ENCODE measurements at regions not wholly inside any gene's neighbourhood (a gene's known extent, or its start where the extent isn't known, plus 50 kb on each side); places are given as distances from the start of the nearest gene placed in this dataset.
"Not testable (repeated sequence)": the region's sequence is repeated elsewhere in the genome, so short reads cannot be mapped to it uniquely, and the experiment has no call there.

GRCh38 chr2:16209799-16210198, 269.4 kb downstream of the MYCN start:
- no peak for DNase-seq

DNA sequence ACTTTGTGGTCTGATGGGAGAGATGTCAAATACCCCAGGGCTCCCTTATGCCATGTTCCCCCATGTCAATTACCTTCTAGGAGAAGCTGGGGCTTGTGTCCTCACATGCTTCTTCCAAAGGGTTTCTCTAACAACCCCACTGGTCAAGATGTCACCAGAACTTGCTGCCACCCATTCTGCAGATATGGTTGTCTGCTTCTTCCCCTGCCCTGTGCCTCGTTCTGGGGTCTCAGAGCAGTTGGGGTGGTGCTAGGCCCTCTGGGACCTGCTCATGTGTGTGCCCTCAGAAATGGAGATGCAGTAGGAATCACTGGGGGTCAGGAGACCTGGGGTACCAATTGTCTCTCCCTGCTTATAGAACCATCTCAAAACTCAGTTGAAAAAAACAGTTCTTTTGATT, 268.6 kb downstream of the MYCN start:
- no peak for DNase-seq

GRCh38 chr2:16208241-16208797, 268.0 kb downstream of the MYCN start:
- no peak for DNase-seq

DNA sequence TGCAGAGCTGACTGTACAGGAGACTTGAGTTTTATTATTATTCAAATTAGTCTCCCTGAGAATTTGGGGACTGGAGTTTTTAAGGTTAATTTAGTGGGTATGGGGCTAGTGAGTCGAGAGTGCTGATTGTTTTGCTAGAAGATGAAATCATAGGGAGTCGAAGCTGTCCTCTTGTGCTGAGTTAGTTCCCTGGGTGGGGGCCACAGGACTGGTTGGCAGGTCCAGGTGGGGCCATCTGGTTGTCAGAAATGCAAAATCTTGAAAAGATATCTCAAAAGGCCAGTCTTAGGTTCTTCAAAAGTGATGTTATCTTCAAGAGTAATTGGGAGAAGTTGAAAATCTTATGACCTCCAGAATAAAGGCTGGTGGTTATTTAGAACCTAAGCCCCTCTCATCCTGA, 267.3 kb downstream of the MYCN start:
- no peak for DNase-seq

GRCh38 chr2:16207151-16207550, 266.8 kb downstream of the MYCN start:
- DNase-seq, result no peak

GRCh38 chr2:16206191-16206944, 266.0 kb downstream of the MYCN start:
- no peak for DNase-seq

- DNase-seq, result no peak
Observed at GRCh38 chr2:16205631-16206030, 265.3 kb downstream of the MYCN start.

- no peak for DNase-seq
Observed at GRCh38 chr2:16204886-16205620, 264.7 kb downstream of the MYCN start.

DNA sequence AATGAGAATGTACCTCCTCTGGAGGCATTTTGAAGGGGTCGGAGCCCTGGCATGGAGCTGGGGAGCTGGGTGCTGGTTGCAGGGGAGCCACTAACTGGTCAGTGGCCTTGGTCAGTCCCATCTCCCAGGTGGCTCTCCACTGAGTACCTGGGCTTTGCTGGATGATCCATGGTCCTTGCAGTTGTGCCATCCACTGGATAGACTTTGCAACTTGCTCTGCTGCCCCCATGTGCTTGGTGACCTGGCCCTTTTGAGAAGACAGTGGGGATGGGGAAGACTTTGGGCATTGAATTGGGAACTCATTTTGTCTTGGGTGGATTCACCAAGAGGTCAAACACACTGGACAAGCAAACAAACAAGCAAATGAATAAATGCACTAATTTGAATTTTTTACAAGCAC, 263.9 kb downstream of the MYCN start:
- no peak for DNase-seq

DNA sequence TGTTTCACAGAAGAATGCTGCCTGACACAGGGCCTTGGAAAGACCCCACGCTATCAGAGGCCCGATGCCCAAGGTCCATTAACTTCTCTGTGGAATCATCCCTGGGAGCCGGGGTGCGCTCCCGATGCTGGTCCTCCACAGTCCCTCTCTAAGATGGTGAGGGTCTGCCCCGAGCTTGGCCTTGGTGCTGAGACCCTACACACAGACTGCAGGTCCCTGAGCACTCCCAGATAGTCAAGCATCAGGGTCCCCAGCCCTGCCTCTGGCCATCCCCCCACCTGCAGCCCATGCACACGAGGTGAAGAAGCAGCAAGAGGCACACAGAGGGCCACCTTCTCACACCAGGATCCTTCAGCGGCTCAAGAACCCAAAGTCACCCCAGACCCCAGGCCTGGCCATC, 263.3 kb downstream of the MYCN start:
- no peak for DNase-seq

DNA sequence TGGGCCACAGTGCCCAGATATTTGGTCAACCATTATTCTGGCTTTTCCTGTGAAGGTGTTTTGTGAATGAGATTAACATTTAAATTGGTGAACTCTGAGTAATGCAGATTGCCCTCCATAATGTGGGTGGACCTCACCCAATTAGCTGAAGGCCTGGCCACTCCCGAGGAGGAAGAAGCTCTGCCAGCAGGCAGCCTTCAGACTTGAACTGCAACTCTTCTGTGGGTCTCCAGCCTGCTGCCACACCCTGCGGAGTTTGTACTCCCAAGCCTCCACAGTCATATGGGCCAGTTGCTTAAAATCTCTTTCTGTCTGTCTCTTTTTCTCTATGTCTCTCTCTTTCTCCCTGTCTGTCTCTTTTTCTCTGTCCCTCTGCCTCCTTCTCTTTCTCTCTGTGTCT, 262.7 kb downstream of the MYCN start:
- no peak for DNase-seq

DNA sequence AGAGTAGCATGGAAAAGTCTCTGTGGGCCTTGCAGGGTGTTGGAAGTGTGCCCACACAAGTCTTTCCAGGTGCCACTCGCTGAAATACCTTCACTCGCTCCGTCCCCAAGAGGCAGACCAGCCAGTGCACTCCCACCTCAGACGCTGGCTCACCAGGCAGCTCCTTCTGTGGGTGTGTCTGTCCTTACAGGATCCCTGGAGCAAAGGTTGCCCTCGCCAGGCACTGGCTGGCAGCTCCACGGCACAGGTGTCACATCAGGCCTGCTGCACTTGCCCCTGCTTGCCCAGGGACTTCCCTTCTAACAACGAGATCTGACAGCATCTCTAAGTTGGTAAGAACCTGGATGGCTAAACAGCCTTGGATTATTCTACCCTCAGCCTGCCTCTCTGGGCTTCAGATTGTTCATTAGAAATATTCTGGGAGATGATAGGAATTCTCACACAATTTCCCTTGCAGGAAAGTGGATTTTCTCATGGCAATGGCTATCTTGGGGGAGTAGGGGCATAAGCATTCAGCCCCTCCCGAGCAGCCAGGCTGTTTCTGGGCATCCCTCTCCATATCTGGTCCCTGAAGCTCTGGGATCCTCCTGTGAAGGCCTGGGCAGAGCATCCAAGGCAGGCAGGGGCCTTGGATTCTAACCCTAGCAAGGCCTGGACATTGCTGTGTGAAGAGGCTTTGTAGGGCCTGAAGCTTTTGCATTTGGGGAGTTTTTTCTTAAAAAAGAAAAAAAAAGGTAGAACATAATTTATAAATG, 262.1 kb downstream of the MYCN start:
- no peak for DNase-seq

DNA sequence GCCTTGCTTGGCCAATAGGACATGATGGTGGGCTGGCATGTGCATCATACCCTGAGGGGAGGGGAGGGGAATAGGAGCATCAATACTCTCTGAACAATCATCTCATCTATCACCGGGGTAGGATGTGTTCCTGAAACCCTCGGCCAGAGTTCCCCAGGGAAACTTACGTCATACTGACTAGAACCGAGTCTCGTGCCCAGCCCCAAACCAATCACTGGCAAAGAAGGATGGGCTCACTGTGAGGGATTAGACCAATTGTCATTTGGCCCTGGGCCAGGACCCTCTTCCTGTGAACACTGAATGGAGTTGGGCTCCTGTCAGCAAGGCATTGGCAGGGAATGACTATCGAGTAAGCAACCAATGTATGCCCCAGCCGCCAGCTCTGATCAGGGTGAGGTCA, 261.5 kb downstream of the MYCN start:
- DNase-seq, result no peak

DNA sequence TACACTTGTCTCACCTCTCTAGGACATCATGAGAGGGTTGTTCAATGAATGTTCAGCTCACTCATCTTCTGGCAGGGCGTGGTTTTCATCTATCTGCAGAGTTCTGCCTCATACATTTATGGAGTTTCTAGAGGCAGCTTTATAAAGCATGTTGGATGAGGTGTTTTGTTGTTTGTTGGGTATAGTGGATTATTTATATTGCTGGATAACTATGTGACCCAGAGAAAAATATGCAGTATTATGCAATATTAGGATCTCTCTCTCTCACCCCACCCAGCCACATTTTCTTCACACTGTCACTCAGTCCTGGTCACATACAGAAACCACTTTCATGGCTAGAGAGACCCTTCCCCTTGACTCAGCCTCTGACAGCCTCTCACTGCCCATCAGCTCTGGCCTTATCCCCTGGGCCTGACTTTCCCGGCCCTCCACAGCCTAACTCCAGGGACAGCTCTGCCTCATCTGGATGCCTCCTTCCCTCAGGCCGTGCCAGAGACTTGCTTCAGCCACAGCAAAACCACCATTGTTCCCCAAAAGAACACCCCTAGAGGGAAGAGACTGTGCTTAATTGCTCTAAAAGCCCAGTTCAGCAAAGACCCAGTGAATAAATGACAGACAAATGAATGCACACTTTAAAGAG, 260.3 kb downstream of the MYCN start:
- DNase-seq, result no peak

DNA sequence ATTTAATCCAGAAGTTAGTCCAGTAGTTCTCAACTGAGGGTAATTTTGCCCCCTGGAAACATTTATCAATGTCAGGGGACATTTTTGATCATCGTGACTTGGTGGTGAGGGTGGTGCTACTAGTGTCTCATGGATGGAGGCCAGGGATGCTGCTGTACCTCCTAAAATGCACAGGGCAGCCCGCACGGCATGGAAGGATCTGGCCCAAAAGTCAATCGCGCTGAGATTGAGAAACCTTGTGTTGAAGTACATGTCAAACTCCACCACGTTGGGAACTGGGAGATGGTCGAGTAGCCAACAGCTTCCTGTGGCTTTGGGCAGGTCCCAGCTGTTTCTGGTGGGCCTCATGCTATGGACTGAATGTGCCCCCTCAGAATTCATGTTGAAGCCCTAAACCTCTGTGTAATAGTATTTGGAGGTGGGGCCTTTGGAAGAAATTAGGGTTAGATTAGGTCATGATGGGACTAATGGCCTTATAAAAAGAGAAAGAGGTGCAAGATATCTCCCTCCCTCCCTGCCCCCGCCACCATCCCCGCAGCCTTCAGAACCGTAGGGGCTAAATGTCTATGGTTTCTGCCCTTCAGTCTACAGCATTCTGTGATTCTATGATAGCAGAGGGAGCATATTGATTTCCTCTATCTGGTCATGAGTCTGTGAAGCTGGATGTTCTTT, 259.7 kb downstream of the MYCN start:
- no peak for DNase-seq

GRCh38 chr2:16199241-16199640, 258.9 kb downstream of the MYCN start:
- not testable (repeated sequence) for DNase-seq

DNA sequence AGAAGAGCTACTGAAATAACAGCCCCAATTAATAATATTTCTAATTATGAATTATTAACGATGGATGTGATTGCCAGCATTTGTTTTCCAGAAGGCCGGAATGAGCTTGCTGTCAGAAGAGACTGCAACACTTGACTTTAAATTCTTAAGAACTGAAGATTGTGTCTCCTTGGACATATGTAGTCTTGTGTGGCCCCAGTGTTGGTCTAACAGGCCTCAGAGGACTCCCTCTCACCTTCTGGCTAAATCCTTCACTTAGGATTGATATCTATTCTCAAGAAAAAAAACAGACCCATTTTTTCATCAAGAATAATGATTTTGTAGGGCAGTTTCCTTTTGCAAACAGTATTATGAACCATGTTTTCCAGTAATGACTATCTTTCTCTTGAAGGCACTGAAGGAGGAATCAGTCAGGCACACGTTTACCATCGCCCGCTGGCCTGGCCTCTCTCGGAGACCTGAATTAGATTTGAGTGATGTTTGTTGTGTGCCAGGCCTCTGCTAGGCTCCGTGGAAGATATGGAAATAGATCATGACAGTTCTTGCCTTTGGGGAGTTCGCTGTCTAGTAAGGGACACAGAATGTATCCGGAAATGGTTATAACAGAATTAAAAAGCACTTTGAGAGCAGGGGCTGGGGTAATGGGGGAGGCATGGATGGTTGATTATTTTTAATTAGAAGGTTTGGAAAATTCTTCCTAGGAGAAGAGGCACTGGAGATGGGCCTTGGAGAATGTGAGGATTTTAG, 258.0 kb downstream of the MYCN start:
- no peak for DNase-seq

DNA sequence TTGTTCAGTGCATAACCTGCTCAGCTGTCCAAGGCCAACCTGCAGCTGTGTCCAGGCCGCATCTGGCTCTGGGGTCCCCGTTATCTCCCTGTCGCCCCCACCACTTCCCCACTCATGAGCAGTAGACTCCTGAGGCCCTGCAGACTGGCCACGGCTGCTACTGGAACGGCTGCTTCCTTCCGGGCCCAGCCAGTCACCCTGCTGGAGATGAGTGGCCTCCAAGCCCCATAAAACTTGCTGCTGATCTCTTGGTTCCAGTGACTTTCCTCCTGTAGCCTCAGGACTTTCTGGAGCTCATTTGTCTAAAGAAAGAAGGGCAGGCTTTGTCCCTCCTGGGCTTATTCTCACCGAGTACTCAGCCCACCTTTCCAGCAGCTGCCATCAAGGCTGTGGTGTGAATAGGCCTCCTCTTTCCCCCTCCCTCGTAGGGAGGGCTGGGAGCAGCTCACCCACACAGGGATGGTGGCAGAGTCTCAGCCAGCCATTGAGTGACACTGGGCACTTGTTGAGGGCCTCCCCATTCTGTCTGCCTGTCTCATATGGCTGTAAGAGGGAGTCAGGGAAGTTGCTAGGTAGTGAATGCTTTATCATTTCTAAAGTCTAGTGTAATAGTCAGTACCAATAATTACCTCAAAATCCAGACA, 257.3 kb downstream of the MYCN start:
- DNase-seq, result no peak

- no peak for DNase-seq
Observed at GRCh38 chr2:16196687-16197503, 256.5 kb downstream of the MYCN start.

DNA sequence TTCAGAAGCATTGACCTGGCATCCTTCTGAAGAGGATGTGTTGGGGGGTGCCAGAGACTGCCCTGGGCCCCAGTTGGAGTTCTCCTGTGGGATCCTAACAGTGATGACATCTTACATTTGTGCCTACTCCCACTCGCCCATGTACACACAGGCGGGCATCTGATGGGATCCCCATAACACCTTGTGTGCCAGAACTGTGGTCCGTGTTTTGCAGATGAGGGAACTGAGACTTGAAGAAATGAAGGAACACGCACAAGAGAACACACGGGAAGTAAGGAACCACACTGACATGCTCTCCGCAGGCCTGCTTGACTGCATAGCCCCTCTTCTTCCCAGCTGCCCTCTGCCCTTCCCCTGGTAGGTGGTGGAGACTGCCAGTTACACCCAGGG, 255.3 kb downstream of the MYCN start:
- no peak for DNase-seq

All from NCI-H2227 treated with DMSO at 0.1 percent for 48 hours (cell line).